Suppressor macrophage (primary cell): ENCODE measurements at regions not wholly inside any gene's neighbourhood (a gene's known extent, or its start where the extent isn't known, plus 50 kb on each side); places are given as distances from the start of the nearest gene placed in this dataset.
"Not testable (repeated sequence)": the region's sequence is repeated elsewhere in the genome, so short reads cannot be mapped to it uniquely, and the experiment has no call there.

Experiments
- DNase-seq, 4 experiments: peaks; one replicate each; pipeline ENCODE4 v3.0.0-alpha.2; 2020 to 2022

- DNase-seq: no peak
Observed at GRCh38 chr3:26074080-26074479, 284.2 kb downstream of the OXSM start.

- no peak for DNase-seq
Observed at GRCh38 chr3:26078539-26078938, 288.6 kb downstream of the OXSM start.

GRCh38 chr3:26081166-26081565 lies 291.3 kb downstream of the OXSM start:
- no peak for DNase-seq

- DNase-seq: no peak
Observed at GRCh38 chr3:26081806-26082205, 291.9 kb downstream of the OXSM start.

- DNase-seq: no peak
Observed at GRCh38 chr3:26082911-26083310, 293.0 kb downstream of the OXSM start.

- no peak for DNase-seq
Observed at GRCh38 chr3:26084629-26085028, 294.7 kb downstream of the OXSM start.

- no peak for DNase-seq
Observed at GRCh38 chr3:26087751-26088150, 297.9 kb downstream of the OXSM start.

- DNase-seq: no peak
Observed at GRCh38 chr3:26089249-26089648, 299.4 kb downstream of the OXSM start.

- DNase-seq: no peak
Observed at GRCh38 chr3:26090589-26090988, 300.7 kb downstream of the OXSM start.

- no peak for DNase-seq
Observed at GRCh38 chr3:26091096-26091495, 301.2 kb downstream of the OXSM start.

GRCh38 chr3:26091626-26092025 lies 301.7 kb downstream of the OXSM start:
- no peak for DNase-seq

GRCh38 chr3:26097111-26097510 lies 307.2 kb downstream of the OXSM start:
- DNase-seq: not testable (repeated sequence)

GRCh38 chr3:26099692-26100091 lies 309.8 kb downstream of the OXSM start:
- DNase-seq: no peak

GRCh38 chr3:26100176-26100575 lies 310.3 kb downstream of the OXSM start:
- no peak for DNase-seq

GRCh38 chr3:26102376-26102775 lies 312.5 kb downstream of the OXSM start:
- no peak for DNase-seq

- no peak for DNase-seq
Observed at GRCh38 chr3:26104851-26105251, 315.0 kb downstream of the OXSM start.

GRCh38 chr3:26105261-26105660 lies 315.4 kb downstream of the OXSM start:
- no peak for DNase-seq

- no peak for DNase-seq
Observed at GRCh38 chr3:26106228-26106627, 316.3 kb downstream of the OXSM start.

- DNase-seq: no peak
Observed at GRCh38 chr3:26108846-26109489, 319.1 kb downstream of the OXSM start.

GRCh38 chr3:26114851-26115250 lies 325.0 kb downstream of the OXSM start:
- DNase-seq: no peak

GRCh38 chr3:26118165-26118564 lies 328.3 kb downstream of the OXSM start:
- DNase-seq: no peak

GRCh38 chr3:26132942-26133341 lies 343.1 kb downstream of the OXSM start:
- no peak for DNase-seq

- no peak for DNase-seq
Observed at GRCh38 chr3:26141296-26141695, 351.4 kb downstream of the OXSM start.

- no peak for DNase-seq
Observed at GRCh38 chr3:26145769-26146168, 355.9 kb downstream of the OXSM start.

GRCh38 chr3:26157428-26157827 lies 367.5 kb downstream of the OXSM start:
- DNase-seq: not testable (repeated sequence)
